ENCODE measurements at regions not wholly inside any gene's neighbourhood (a gene's known extent, or its start where the extent isn't known, plus 50 kb on each side); places are given as distances from the start of the nearest gene placed in this dataset.

DNA sequence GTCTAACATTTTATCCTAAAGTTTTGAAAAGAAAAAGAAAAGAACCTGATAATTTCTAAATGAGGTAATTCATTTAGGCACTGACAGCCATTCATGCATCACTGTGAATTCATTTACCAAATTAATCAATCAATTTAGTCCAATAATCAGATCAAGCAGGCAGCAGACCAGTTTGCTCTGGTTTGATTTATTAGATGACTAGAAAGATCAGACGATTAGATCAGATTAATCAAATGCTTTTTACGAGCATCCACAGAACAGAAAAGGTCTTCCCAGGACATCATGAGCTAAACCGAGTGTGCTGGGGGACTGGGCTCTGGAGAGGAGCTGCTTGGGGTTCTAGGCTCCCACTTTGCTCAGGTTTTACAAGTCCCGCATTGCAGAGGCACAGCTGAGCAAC lies 226.5 kb upstream of the MYO3A start:
- Histone ChIP-seq H3K9me3 (ENCODE audit: severe bottlenecking) (no peaks in the 10 kb centered on the region), H3K27ac (ENCODE audit: poor library complexity, severe bottlenecking) (no peak overlapping the region), H3K36me3 (ENCODE audit: low read depth) (no peaks in the 10 kb centered on the region), H3K27me3 (ENCODE audit: insufficient read depth, poor library complexity, severe bottlenecking) (no peaks in the 10 kb centered on the region), H3K4me3 (ENCODE audit: severe bottlenecking) (no peak overlapping the region), H3K4me1 (ENCODE audit: insufficient read depth, poor library complexity, severe bottlenecking) (no peaks in the 10 kb centered on the region)
- DNase-seq (ENCODE audit: low spot score) (no peak), ATAC-seq (ENCODE audit: low read depth) (no peak)
- TF ChIP-seq, protein P1, sequence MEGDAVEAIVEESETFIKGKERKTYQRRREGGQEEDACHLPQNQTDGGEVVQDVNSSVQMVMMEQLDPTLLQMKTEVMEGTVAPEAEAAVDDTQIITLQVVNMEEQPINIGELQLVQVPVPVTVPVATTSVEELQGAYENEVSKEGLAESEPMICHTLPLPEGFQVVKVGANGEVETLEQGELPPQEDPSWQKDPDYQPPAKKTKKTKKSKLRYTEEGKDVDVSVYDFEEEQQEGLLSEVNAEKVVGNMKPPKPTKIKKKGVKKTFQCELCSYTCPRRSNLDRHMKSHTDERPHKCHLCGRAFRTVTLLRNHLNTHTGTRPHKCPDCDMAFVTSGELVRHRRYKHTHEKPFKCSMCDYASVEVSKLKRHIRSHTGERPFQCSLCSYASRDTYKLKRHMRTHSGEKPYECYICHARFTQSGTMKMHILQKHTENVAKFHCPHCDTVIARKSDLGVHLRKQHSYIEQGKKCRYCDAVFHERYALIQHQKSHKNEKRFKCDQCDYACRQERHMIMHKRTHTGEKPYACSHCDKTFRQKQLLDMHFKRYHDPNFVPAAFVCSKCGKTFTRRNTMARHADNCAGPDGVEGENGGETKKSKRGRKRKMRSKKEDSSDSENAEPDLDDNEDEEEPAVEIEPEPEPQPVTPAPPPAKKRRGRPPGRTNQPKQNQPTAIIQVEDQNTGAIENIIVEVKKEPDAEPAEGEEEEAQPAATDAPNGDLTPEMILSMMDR (IDR thresholded peaks at IDR 0.05; ENCODE audit: poor library complexity, severe bottlenecking) = no peak

GRCh38 chr10:25707976-25708671 lies 225.9 kb upstream of the MYO3A start:
- H3K9me3 ChIP-seq (ENCODE audit: severe bottlenecking) = no peaks in the 10 kb centered on the region
- DNase-seq (ENCODE audit: low spot score) = no peak
- no peaks in the 10 kb centered on the region for H3K4me1 ChIP-seq (ENCODE audit: insufficient read depth, poor library complexity, severe bottlenecking)
- H3K27me3 ChIP-seq (ENCODE audit: insufficient read depth, poor library complexity, severe bottlenecking) = no peaks in the 10 kb centered on the region
- H3K36me3 ChIP-seq (ENCODE audit: low read depth) = no peaks in the 10 kb centered on the region
- no peak for ATAC-seq (ENCODE audit: low read depth)
- no peak overlapping the region for H3K4me3 ChIP-seq (ENCODE audit: severe bottlenecking)
- H3K27ac ChIP-seq (ENCODE audit: poor library complexity, severe bottlenecking) = no peak overlapping the region
- TF ChIP-seq, protein P1 (IDR thresholded peaks at IDR 0.05; ENCODE audit: poor library complexity, severe bottlenecking) = no peak

DNA sequence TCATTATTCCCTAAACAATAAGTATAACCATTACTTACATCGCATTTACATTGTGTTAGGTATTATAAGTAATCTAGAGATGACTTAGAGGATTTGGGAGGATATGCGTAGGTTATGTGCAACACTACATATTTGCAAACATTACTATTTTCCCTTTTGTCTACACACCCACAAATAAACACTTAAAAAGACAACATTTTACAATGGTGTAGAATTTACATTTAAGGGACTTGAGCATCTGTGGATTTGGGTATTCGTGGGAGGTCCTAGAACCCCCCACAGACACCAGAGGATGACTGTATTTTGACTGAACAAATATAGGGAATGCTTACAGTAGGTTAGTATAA lies 220.2 kb upstream of the MYO3A start:
- Histone ChIP-seq H3K9me3 (ENCODE audit: severe bottlenecking) (no peaks in the 10 kb centered on the region), H3K4me1 (ENCODE audit: insufficient read depth, poor library complexity, severe bottlenecking) (no peaks in the 10 kb centered on the region), H3K4me3 (ENCODE audit: severe bottlenecking) (no peak overlapping the region), H3K27ac (ENCODE audit: poor library complexity, severe bottlenecking) (no peak overlapping the region), H3K36me3 (ENCODE audit: low read depth) (no peaks in the 10 kb centered on the region), H3K27me3 (ENCODE audit: insufficient read depth, poor library complexity, severe bottlenecking) (peaks cover 6% of the 10 kb centered on the region)
- no peak for DNase-seq (ENCODE audit: low spot score)
- ATAC-seq (ENCODE audit: low read depth) = no peak
- TF ChIP-seq, protein P1 (IDR thresholded peaks at IDR 0.05; ENCODE audit: poor library complexity, severe bottlenecking) = no peak

GRCh38 chr10:25724241-25724640 lies 209.8 kb upstream of the MYO3A start:
- no peak for DNase-seq (ENCODE audit: low spot score)
- Histone ChIP-seq H3K27ac (ENCODE audit: poor library complexity, severe bottlenecking) (no peak overlapping the region), H3K4me1 (ENCODE audit: insufficient read depth, poor library complexity, severe bottlenecking) (no peaks in the 10 kb centered on the region), H3K36me3 (ENCODE audit: low read depth) (no peaks in the 10 kb centered on the region), H3K4me3 (ENCODE audit: severe bottlenecking) (no peak overlapping the region), H3K9me3 (ENCODE audit: severe bottlenecking) (no peaks in the 10 kb centered on the region), H3K27me3 (ENCODE audit: insufficient read depth, poor library complexity, severe bottlenecking) (peaks cover 6% of the 10 kb centered on the region)
- TF ChIP-seq, protein P1 (IDR thresholded peaks at IDR 0.05; ENCODE audit: poor library complexity, severe bottlenecking) = no peak
- ATAC-seq (ENCODE audit: low read depth) = no peak

- no peaks in the 10 kb centered on the region for H3K36me3 ChIP-seq (ENCODE audit: low read depth)
- H3K4me3 ChIP-seq (ENCODE audit: severe bottlenecking) = no peak overlapping the region
- no peaks in the 10 kb centered on the region for H3K4me1 ChIP-seq (ENCODE audit: insufficient read depth, poor library complexity, severe bottlenecking)
- DNase-seq (ENCODE audit: low spot score) = no peak
- no peak overlapping the region for H3K27ac ChIP-seq (ENCODE audit: poor library complexity, severe bottlenecking)
- TF ChIP-seq, protein P1 (IDR thresholded peaks at IDR 0.05; ENCODE audit: poor library complexity, severe bottlenecking) = peak; percentile 78
- H3K9me3 ChIP-seq (ENCODE audit: severe bottlenecking) = no peaks in the 10 kb centered on the region
- H3K27me3 ChIP-seq (ENCODE audit: insufficient read depth, poor library complexity, severe bottlenecking) = peaks cover 6% of the 10 kb centered on the region
- 0 out of 3 replicates have a peak, but pooled peaks have one; percentile 49 for ATAC-seq (ENCODE audit: low read depth)
These were observed 207.9 kb upstream of the MYO3A start for GRCh38 chr10:25725917-25726716.

Measured in RWPE2 (cell line).